ENCODE measurements at regions not wholly inside any gene's neighbourhood (a gene's known extent, or its start where the extent isn't known, plus 50 kb on each side); places are given as distances from the start of the nearest gene placed in this dataset.

- Histone ChIP-seq H3K36me3 (no peaks in the 10 kb centered on the region), H3K27ac (no peak overlapping the region), H3K27me3 (no peaks in the 10 kb centered on the region), H3K4me3 (no peak overlapping the region), H3K9me3 (no peaks in the 10 kb centered on the region), H3K4me1 (no peaks in the 10 kb centered on the region)
- 90% methylated on average over 1 of the region's 1 CpG; no CpG with 5 or more reads in 1 of the 2 donors for WGBS, 2 donors (ENCODE audit: low coverage in 1 of 2)
- no peak for TF ChIP-seq CTCF (IDR thresholded peaks at IDR 0.05)
- TF ChIP-seq EP300 (IDR thresholded peaks at IDR 0.05): no peak
- no peak for TF ChIP-seq POLR2A (IDR thresholded peaks at IDR 0.05)
- TF ChIP-seq POLR2AphosphoS5 (IDR thresholded peaks at IDR 0.05): no peak
- ATAC-seq: no peak
Measured at GRCh38 chr5:118456085-118456484, 532.3 kb downstream of the DTWD2 start.

- Histone ChIP-seq H3K36me3 (no peaks in the 10 kb centered on the region), H3K4me3 (no peak overlapping the region), H3K4me1 (no peaks in the 10 kb centered on the region), H3K27ac (no peak overlapping the region), H3K9me3 (no peaks in the 10 kb centered on the region), H3K27me3 (no peaks in the 10 kb centered on the region)
- WGBS, 2 donors (ENCODE audit: low coverage in 1 of 2): 67 to 92% methylated on average over 1 to 2 of the region's 3 CpGs
- no peak for TF ChIP-seq POLR2A (IDR thresholded peaks at IDR 0.05)
- TF ChIP-seq CTCF (IDR thresholded peaks at IDR 0.05): no peak
- no peak for TF ChIP-seq POLR2AphosphoS5 (IDR thresholded peaks at IDR 0.05)
- no peak for TF ChIP-seq EP300 (IDR thresholded peaks at IDR 0.05)
- ATAC-seq: no peak
Measured at GRCh38 chr5:118451697-118452247, 536.6 kb downstream of the DTWD2 start.

DNA sequence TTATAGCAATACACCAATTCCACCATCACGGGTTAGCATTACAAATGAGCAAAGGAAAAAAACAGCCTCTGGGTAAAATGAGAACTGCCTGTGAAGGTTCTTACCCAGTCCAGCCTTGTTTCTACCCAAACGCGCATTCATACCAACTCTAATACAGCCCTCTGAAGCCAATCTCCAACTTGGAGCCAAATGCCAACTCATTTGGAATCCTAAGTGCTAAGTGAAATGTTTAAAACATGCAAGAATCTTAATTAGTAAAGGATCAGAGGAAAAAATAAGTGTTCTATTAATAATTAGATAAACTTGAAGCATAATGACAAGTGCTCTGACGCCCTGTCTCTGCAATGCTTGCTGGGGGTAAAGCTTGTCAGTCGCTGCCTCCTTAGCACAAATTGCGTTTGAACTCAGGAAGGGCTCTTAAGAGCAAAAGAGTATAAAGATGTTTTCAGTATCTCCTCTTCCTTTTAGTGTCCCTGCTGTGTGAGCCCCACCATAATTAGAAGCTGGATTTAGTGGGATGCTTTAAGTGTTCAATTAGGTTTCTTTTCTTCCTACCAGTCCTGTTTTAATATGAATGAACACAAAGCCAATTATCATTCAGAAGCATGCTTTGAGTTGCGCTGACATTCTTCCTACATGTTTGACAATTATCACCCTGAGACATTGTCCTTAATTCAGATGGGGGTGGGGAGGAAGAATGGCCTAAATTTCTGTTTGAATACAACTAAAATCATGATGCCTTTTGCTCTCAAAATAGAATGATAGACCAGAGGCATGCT lies 537.6 kb downstream of the DTWD2 start:
- no peak for ATAC-seq
- Histone ChIP-seq H3K27me3 (no peaks in the 10 kb centered on the region), H3K27ac (peak overlapping the region in 1 of 4 donors; percentile 8), H3K4me3 (no peak overlapping the region), H3K9me3 (no peaks in the 10 kb centered on the region), H3K4me1 (no peaks in the 10 kb centered on the region), H3K36me3 (no peaks in the 10 kb centered on the region)
- WGBS, 2 donors (ENCODE audit: low coverage in 1 of 2): 78 to 84% methylated on average over 7 of the region's 7 CpGs
- TF ChIP-seq EP300 (IDR thresholded peaks at IDR 0.05) (no peak), POLR2A (IDR thresholded peaks at IDR 0.05) (no peak), CTCF (IDR thresholded peaks at IDR 0.05) (no peak)

- H3K36me3 ChIP-seq: no peaks in the 10 kb centered on the region
Measured at GRCh38 chr5:118447350-118447749, 541.0 kb downstream of the DTWD2 start.

More at GRCh38 chr5:118447350-118447749, 541.0 kb downstream of the DTWD2 start:
- H3K4me1 ChIP-seq: no peaks in the 10 kb centered on the region
- TF ChIP-seq POLR2AphosphoS5 (IDR thresholded peaks at IDR 0.05): no peak
- TF ChIP-seq CTCF (IDR thresholded peaks at IDR 0.05): no peak
- no peak for TF ChIP-seq EP300 (IDR thresholded peaks at IDR 0.05)
- TF ChIP-seq POLR2A (IDR thresholded peaks at IDR 0.05): no peak
- 87 to 89% methylated on average over 1 of the region's 1 CpG for WGBS, 2 donors (ENCODE audit: low coverage in 1 of 2)
- H3K4me3 ChIP-seq: no peak overlapping the region
- no peaks in the 10 kb centered on the region for H3K27me3 ChIP-seq
- H3K9me3 ChIP-seq: no peaks in the 10 kb centered on the region
- no peak for ATAC-seq
- H3K27ac ChIP-seq: no peak overlapping the region
